ENCODE measurements at regions not wholly inside any gene's neighbourhood (a gene's known extent, or its start where the extent isn't known, plus 50 kb on each side); places are given as distances from the start of the nearest gene placed in this dataset.
"Not testable (repeated sequence)": the region's sequence is repeated elsewhere in the genome, so short reads cannot be mapped to it uniquely, and the experiment has no call there.

- no peaks in the 10 kb centered on the region for H3K9me2 ChIP-seq (ENCODE audit: insufficient read depth)
- H3K27me3 ChIP-seq (replicated peaks; ENCODE audit: insufficient read depth), result no peaks in the 10 kb centered on the region
- no peaks in the 10 kb centered on the region for H3K9me3 ChIP-seq (ENCODE audit: low read depth)
- in situ Hi-C loops (cut with MboI), result no loop called here
- no peak overlapping the region for H3K4me3 ChIP-seq
- no peak overlapping the region for H3K27ac ChIP-seq
- no peaks in the 10 kb centered on the region for H3K4me1 ChIP-seq (ENCODE audit: insufficient read depth)
- H3K9ac ChIP-seq, result no peak overlapping the region
- H3K79me2 ChIP-seq (ENCODE audit: insufficient read depth), result no peaks in the 10 kb centered on the region
- no peaks in the 10 kb centered on the region for H3F3A ChIP-seq (ENCODE audit: insufficient read depth)
- no peak overlapping the region for H2AFZ ChIP-seq
- no peaks in the 10 kb centered on the region for H3K36me3 ChIP-seq (ENCODE audit: low read depth)
- no peak overlapping the region for H3K4me2 ChIP-seq (ENCODE audit: unreplicated experiment)
- TF ChIP-seq EZH2phosphoT487 (IDR thresholded peaks at IDR 0.05; ENCODE audit: insufficient read depth, low read depth) (no peak), EZH2 (IDR thresholded peaks at IDR 0.05; ENCODE audit: insufficient read depth, poor library complexity, severe bottlenecking) (no peak)
- no peak for DNase-seq
- H4K20me1 ChIP-seq (ENCODE audit: insufficient read depth), result no peaks in the 10 kb centered on the region
Observed at GRCh38 chr4:72205298-72205697, 173.5 kb downstream of the NPFFR2 start.

- H3K4me1 ChIP-seq (ENCODE audit: insufficient read depth), result no peaks in the 10 kb centered on the region
- no peaks in the 10 kb centered on the region for H3F3A ChIP-seq (ENCODE audit: insufficient read depth)
- H3K9ac ChIP-seq, result no peak overlapping the region
- H3K79me2 ChIP-seq (ENCODE audit: insufficient read depth), result no peaks in the 10 kb centered on the region
- 40 to 56% methylated on average over 3 of the region's 3 CpGs for WGBS, 2 experiments (ENCODE audit: low coverage in 1 of 2, low lambda C conversion rate in 2 of 2, missing lambda C conversion rate in 2 of 2)
- no peak overlapping the region for H3K4me2 ChIP-seq (ENCODE audit: unreplicated experiment)
- no peaks in the 10 kb centered on the region for H3K36me3 ChIP-seq (ENCODE audit: low read depth)
- in situ Hi-C loops (cut with MboI), result no loop called here
- no peak overlapping the region for H2AFZ ChIP-seq
- no peaks in the 10 kb centered on the region for H3K9me3 ChIP-seq (ENCODE audit: low read depth)
- H3K4me3 ChIP-seq, result no peak overlapping the region
- H3K9me2 ChIP-seq (ENCODE audit: insufficient read depth), result no peaks in the 10 kb centered on the region
- no peaks in the 10 kb centered on the region for H3K27me3 ChIP-seq (replicated peaks; ENCODE audit: insufficient read depth)
- no peak for DNase-seq
- H3K27ac ChIP-seq, result no peak overlapping the region
- no peak for TF ChIP-seq EZH2phosphoT487 (IDR thresholded peaks at IDR 0.05; ENCODE audit: insufficient read depth, low read depth)
- TF ChIP-seq EZH2 (IDR thresholded peaks at IDR 0.05; ENCODE audit: insufficient read depth, poor library complexity, severe bottlenecking), result no peak
- H4K20me1 ChIP-seq (ENCODE audit: insufficient read depth), result no peaks in the 10 kb centered on the region
Observed at GRCh38 chr4:72205831-72206230, 174.0 kb downstream of the NPFFR2 start.

GRCh38 chr4:72207196-72207595 lies 175.4 kb downstream of the NPFFR2 start:
- TF ChIP-seq EZH2phosphoT487 (IDR thresholded peaks at IDR 0.05; ENCODE audit: insufficient read depth, low read depth) (no peak), EZH2 (IDR thresholded peaks at IDR 0.05; ENCODE audit: insufficient read depth, poor library complexity, severe bottlenecking) (no peak)
- no peak overlapping the region for H3K4me2 ChIP-seq (ENCODE audit: unreplicated experiment)
- no peaks in the 10 kb centered on the region for H3K4me1 ChIP-seq (ENCODE audit: insufficient read depth)
- no peaks in the 10 kb centered on the region for H3K9me2 ChIP-seq (ENCODE audit: insufficient read depth)
- H3K79me2 ChIP-seq (ENCODE audit: insufficient read depth), result no peaks in the 10 kb centered on the region
- no peak overlapping the region for H3K4me3 ChIP-seq
- DNase-seq, result no peak
- H3K27ac ChIP-seq, result no peak overlapping the region
- no peaks in the 10 kb centered on the region for H3K27me3 ChIP-seq (replicated peaks; ENCODE audit: insufficient read depth)
- H3F3A ChIP-seq (ENCODE audit: insufficient read depth), result no peaks in the 10 kb centered on the region
- H4K20me1 ChIP-seq (ENCODE audit: insufficient read depth), result no peaks in the 10 kb centered on the region
- no peak overlapping the region for H2AFZ ChIP-seq
- no peaks in the 10 kb centered on the region for H3K36me3 ChIP-seq (ENCODE audit: low read depth)
- H3K9ac ChIP-seq, result no peak overlapping the region
- H3K9me3 ChIP-seq (ENCODE audit: low read depth), result no peaks in the 10 kb centered on the region
- in situ Hi-C loops (cut with MboI), result no loop called here

GRCh38 chr4:72208421-72209075 lies 176.7 kb downstream of the NPFFR2 start:
- H3K36me3 ChIP-seq (ENCODE audit: low read depth), result no peaks in the 10 kb centered on the region
- no peak overlapping the region for H3K4me3 ChIP-seq
- no peaks in the 10 kb centered on the region for H3K27me3 ChIP-seq (replicated peaks; ENCODE audit: insufficient read depth)
- H3K79me2 ChIP-seq (ENCODE audit: insufficient read depth), result no peaks in the 10 kb centered on the region
- H3F3A ChIP-seq (ENCODE audit: insufficient read depth), result no peaks in the 10 kb centered on the region
- in situ Hi-C loops (cut with MboI), result no loop called here
- no peaks in the 10 kb centered on the region for H3K9me2 ChIP-seq (ENCODE audit: insufficient read depth)
- no peak overlapping the region for H3K4me2 ChIP-seq (ENCODE audit: unreplicated experiment)
- no peaks in the 10 kb centered on the region for H3K4me1 ChIP-seq (ENCODE audit: insufficient read depth)
- no peak overlapping the region for H3K27ac ChIP-seq
- no peaks in the 10 kb centered on the region for H4K20me1 ChIP-seq (ENCODE audit: insufficient read depth)
- no peak overlapping the region for H2AFZ ChIP-seq
- H3K9me3 ChIP-seq (ENCODE audit: low read depth), result no peaks in the 10 kb centered on the region
- DNase-seq, result peak; percentile 1
- TF ChIP-seq EZH2phosphoT487 (IDR thresholded peaks at IDR 0.05; ENCODE audit: insufficient read depth, low read depth) (no peak), EZH2 (IDR thresholded peaks at IDR 0.05; ENCODE audit: insufficient read depth, poor library complexity, severe bottlenecking) (no peak)
- 3 to 7% methylated on average over 3 of the region's 3 CpGs for WGBS, 2 experiments (ENCODE audit: low coverage in 1 of 2, low lambda C conversion rate in 2 of 2, missing lambda C conversion rate in 2 of 2)
- H3K9ac ChIP-seq, result no peak overlapping the region

- Histone ChIP-seq H3K9me2 (ENCODE audit: insufficient read depth) (no peaks in the 10 kb centered on the region), H3K4me3 (no peak overlapping the region), H3K9me3 (ENCODE audit: low read depth) (no peaks in the 10 kb centered on the region), H3K36me3 (ENCODE audit: low read depth) (no peaks in the 10 kb centered on the region), H3K27ac (no peak overlapping the region), H3K4me2 (ENCODE audit: unreplicated experiment) (no peak overlapping the region), H3K27me3 (replicated peaks; ENCODE audit: insufficient read depth) (no peaks in the 10 kb centered on the region), H3K4me1 (ENCODE audit: insufficient read depth) (no peaks in the 10 kb centered on the region), H3K79me2 (ENCODE audit: insufficient read depth) (no peaks in the 10 kb centered on the region), H2AFZ (no peak overlapping the region), H3F3A (ENCODE audit: insufficient read depth) (no peaks in the 10 kb centered on the region), H4K20me1 (ENCODE audit: insufficient read depth) (no peaks in the 10 kb centered on the region), H3K9ac (no peak overlapping the region)
- DNase-seq, result no peak
- TF ChIP-seq EZH2 (IDR thresholded peaks at IDR 0.05; ENCODE audit: insufficient read depth, poor library complexity, severe bottlenecking), result no peak
- TF ChIP-seq EZH2phosphoT487 (IDR thresholded peaks at IDR 0.05; ENCODE audit: insufficient read depth, low read depth), result no peak
- in situ Hi-C loops (cut with MboI), result no loop called here
Observed at GRCh38 chr4:72209600-72209999, 177.8 kb downstream of the NPFFR2 start.

- H3K36me3 ChIP-seq (ENCODE audit: low read depth); H3K27me3 ChIP-seq (replicated peaks; ENCODE audit: insufficient read depth); H3K9me2 ChIP-seq (ENCODE audit: insufficient read depth); H3K9me3 ChIP-seq (ENCODE audit: low read depth); H3K27ac ChIP-seq; H3F3A ChIP-seq (ENCODE audit: insufficient read depth); H4K20me1 ChIP-seq (ENCODE audit: insufficient read depth); H3K4me2 ChIP-seq (ENCODE audit: unreplicated experiment); H3K9ac ChIP-seq; H2AFZ ChIP-seq; H3K4me3 ChIP-seq; in situ Hi-C loops (cut with MboI); H3K4me1 ChIP-seq (ENCODE audit: insufficient read depth); H3K79me2 ChIP-seq (ENCODE audit: insufficient read depth); DNase-seq: not testable (repeated sequence)
- WGBS, 2 experiments (ENCODE audit: low coverage in 1 of 2, low lambda C conversion rate in 2 of 2, missing lambda C conversion rate in 2 of 2), result 21 to 22% methylated on average over 5 of the region's 5 CpGs
Observed at GRCh38 chr4:72213763-72214162, 182.0 kb downstream of the NPFFR2 start.

Data from GM23248 (cell line).